IPS-15b (cell line): ENCODE measurements at regions not wholly inside any gene's neighbourhood (a gene's known extent, or its start where the extent isn't known, plus 50 kb on each side); places are given as distances from the start of the nearest gene placed in this dataset.
"Not testable (repeated sequence)": the region's sequence is repeated elsewhere in the genome, so short reads cannot be mapped to it uniquely, and the experiment has no call there.

ENCODE experiments used
- H3K27me3 ChIP-seq: one replicate; pipeline ENCODE4 v1.6.1; 2013; ENCODE audit warnings: low read length; ENCODE audit not compliant: control insufficient read depth, insufficient read depth
- H3K36me3 ChIP-seq: one replicate; pipeline ENCODE4 v1.6.1; 2013; ENCODE audit warnings: low read length; ENCODE audit not compliant: control insufficient read depth, insufficient read depth
- H3K4me1 ChIP-seq: one replicate; pipeline ENCODE4 v1.6.1; 2013; ENCODE audit warnings: mild to moderate bottlenecking, low read length; ENCODE audit not compliant: control insufficient read depth, insufficient read depth
- H3K4me3 ChIP-seq: one replicate; pipeline ENCODE4 v1.5.1; 2013; ENCODE audit warnings: low read depth, low read length
- H3K9ac ChIP-seq: one replicate; pipeline ENCODE4 v1.6.1; 2013; ENCODE audit warnings: low read depth, mild to moderate bottlenecking, low read length
- H3K9me3 ChIP-seq: one replicate; pipeline ENCODE4 v1.6.1; 2013; ENCODE audit warnings: mild to moderate bottlenecking, low read length; ENCODE audit not compliant: control insufficient read depth, insufficient read depth

GRCh38 chr10:35784751-35785150 is 142.7 kb upstream of the FZD8 start:
- Histone ChIP-seq H3K4me3 (no peak overlapping the region), H3K4me1 (peaks cover 3% of the 10 kb centered on the region), H3K36me3 (no peaks in the 10 kb centered on the region), H3K27me3 (no peaks in the 10 kb centered on the region), H3K9ac (no peak overlapping the region), H3K9me3 (no peaks in the 10 kb centered on the region)

DNA sequence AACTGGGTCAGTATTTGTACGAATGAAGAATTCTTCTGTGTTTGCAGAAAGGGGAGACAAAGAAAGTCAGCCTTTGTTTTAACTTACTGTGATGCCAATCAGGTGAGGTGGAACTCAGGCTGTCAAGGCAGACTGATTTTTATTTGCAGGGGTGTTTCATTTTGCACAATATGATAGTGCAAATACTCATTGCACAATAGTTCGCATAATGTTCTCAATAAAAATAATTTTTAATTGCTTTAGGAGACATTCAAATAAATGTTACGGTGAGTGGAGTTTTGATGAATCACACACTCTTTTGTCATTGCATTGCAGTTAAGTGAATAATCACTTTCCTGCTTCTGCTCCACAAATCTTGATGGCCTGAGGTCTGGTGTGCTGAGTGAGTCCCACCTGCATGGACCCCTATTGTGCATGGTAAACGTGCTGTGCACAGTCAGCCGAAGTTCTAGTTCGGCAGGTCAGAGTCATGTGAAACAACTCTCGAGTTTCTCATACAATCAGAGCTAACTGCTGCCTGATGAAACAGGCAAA is 141.3 kb upstream of the FZD8 start:
- Histone ChIP-seq H3K4me3 (no peak overlapping the region), H3K9ac (no peak overlapping the region)

DNA sequence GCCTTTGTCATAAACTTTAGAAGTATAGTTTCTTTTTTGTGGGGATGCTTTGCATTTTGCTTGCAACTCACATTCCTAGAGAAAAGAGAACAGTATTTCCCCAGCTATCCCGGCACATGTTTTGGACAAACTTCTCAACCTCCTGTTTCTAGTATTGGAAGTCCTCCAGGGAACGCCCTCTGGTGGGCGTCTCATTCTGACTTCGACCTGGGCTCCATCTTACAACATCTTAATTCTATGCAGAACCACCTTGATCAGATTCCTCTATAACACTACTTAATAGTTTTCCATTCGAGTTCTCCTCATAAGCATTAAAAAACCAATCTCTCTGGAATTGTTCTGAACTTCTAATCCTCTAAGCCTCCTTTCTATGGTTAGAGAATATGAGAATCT is 139.5 kb upstream of the FZD8 start:
- Histone ChIP-seq H3K9ac (no peak overlapping the region), H3K9me3 (no peaks in the 10 kb centered on the region), H3K27me3 (no peaks in the 10 kb centered on the region), H3K4me1 (peaks cover 3% of the 10 kb centered on the region), H3K4me3 (no peak overlapping the region), H3K36me3 (peaks cover 3% of the 10 kb centered on the region)

More for the DNA sequence above, 141.3 kb upstream of the FZD8 start:
- Histone ChIP-seq H3K36me3 (peaks cover 3% of the 10 kb centered on the region), H3K9me3 (no peaks in the 10 kb centered on the region), H3K27me3 (no peaks in the 10 kb centered on the region), H3K4me1 (peaks cover 3% of the 10 kb centered on the region)

- peaks cover 3% of the 10 kb centered on the region for H3K4me1 ChIP-seq
- H3K36me3 ChIP-seq, result peaks cover 3% of the 10 kb centered on the region
- no peak overlapping the region for H3K9ac ChIP-seq
- H3K9me3 ChIP-seq, result no peaks in the 10 kb centered on the region
- no peaks in the 10 kb centered on the region for H3K27me3 ChIP-seq
- no peak overlapping the region for H3K4me3 ChIP-seq
Measured at GRCh38 chr10:35780970-35781642, 139.0 kb upstream of the FZD8 start.

DNA sequence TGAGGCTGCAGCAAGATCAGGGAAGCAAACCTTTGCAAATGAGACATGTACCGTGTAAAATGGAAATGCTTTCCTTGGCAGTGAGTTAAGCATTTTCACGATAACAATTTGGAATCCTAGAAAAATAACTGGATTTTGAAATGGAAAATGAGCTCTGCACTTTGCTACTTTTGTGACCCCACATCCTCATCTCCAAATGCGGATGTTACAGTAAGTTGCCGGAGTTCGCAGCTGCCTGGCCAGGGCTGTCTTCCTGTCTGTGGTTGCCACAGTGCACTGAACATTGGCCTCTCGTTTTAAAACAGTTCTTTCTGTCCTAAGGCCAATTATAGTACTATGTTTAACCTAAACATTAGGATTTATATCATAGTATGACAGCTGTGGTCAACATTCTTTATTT is 136.2 kb upstream of the FZD8 start:
- Histone ChIP-seq H3K9ac (no peak overlapping the region), H3K4me1 (no peaks in the 10 kb centered on the region), H3K4me3 (no peak overlapping the region), H3K27me3 (no peaks in the 10 kb centered on the region), H3K9me3 (no peaks in the 10 kb centered on the region), H3K36me3 (peaks cover 3% of the 10 kb centered on the region)

DNA sequence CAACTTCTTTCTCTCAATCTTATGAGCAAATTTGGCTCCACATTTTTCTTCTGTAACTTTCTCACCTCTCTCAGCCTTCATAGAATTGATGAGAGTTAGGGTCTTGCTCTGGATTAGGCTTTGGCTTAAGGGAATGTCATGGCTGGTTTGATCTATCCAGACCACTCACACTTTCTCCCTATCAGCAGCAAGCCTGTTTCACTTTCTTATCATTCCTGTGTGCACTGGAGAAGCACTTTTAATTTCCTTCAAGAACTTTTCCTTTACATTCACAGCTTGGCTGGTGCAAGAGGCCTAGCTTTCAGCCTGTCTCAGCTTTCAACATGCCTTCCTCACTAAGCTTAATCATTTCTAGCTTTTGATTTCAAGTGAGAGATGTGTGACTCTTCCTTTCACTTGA is 134.5 kb upstream of the FZD8 start:
- H3K36me3 ChIP-seq, H3K4me1 ChIP-seq, H3K4me3 ChIP-seq, H3K27me3 ChIP-seq, H3K9me3 ChIP-seq, H3K9ac ChIP-seq: not testable (repeated sequence)

DNA sequence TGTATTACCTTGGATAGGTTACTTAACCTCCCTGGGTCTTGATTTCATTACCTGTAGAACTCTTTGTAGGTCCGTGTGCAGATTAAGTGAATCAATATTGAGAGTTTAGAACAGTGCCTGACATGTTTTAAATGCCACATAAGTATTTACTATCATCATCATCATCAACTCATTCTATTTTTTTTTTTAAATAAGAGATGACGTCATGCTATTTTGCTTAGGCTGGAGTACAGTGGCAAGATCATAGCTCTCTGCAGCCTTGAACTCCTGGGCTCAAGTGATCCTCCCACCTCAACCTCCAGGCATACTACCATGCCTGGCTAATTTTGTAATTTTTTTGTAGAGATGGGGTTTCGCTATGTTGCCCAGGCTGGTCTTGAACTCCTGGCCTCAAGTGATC is 132.0 kb upstream of the FZD8 start:
- H3K9ac ChIP-seq, result no peak overlapping the region
- peaks cover 3% of the 10 kb centered on the region for H3K36me3 ChIP-seq
- H3K4me3 ChIP-seq, result no peak overlapping the region
- no peaks in the 10 kb centered on the region for H3K27me3 ChIP-seq
- H3K9me3 ChIP-seq, result no peaks in the 10 kb centered on the region
- H3K4me1 ChIP-seq, result no peaks in the 10 kb centered on the region

GRCh38 chr10:35770817-35771355 is 128.8 kb upstream of the FZD8 start:
- H3K9me3 ChIP-seq, result no peaks in the 10 kb centered on the region
- no peak overlapping the region for H3K9ac ChIP-seq
- H3K27me3 ChIP-seq, result no peaks in the 10 kb centered on the region
- H3K36me3 ChIP-seq, result no peaks in the 10 kb centered on the region
- H3K4me3 ChIP-seq, result no peak overlapping the region
- H3K4me1 ChIP-seq, result no peaks in the 10 kb centered on the region

GRCh38 chr10:35769795-35770194 is 127.7 kb upstream of the FZD8 start:
- Histone ChIP-seq H3K4me1 (no peaks in the 10 kb centered on the region), H3K9ac (no peak overlapping the region), H3K27me3 (no peaks in the 10 kb centered on the region), H3K36me3 (no peaks in the 10 kb centered on the region), H3K9me3 (no peaks in the 10 kb centered on the region), H3K4me3 (no peak overlapping the region)

DNA sequence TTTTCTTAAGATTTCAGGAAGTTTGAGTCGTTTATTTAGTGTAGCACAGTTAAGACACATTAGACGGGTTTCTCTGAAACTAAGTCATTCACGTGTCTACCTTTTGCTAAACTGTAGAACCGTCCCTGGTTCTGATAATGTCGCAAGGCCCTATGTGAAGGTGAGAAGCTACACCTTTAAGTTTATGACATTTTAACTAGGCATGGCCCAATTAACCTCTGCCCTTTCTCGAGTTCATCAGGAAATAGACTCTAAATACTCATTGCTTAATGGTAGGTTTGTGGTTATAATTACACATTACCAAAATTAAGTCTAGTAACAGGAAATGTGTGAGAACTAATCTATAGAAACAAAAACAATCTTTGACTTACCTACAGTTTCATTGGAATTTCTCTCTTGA is 126.6 kb upstream of the FZD8 start:
- no peak overlapping the region for H3K4me3 ChIP-seq
- H3K4me1 ChIP-seq, result no peaks in the 10 kb centered on the region
- no peaks in the 10 kb centered on the region for H3K9me3 ChIP-seq
- no peaks in the 10 kb centered on the region for H3K27me3 ChIP-seq
- H3K36me3 ChIP-seq, result no peaks in the 10 kb centered on the region
- no peak overlapping the region for H3K9ac ChIP-seq

DNA sequence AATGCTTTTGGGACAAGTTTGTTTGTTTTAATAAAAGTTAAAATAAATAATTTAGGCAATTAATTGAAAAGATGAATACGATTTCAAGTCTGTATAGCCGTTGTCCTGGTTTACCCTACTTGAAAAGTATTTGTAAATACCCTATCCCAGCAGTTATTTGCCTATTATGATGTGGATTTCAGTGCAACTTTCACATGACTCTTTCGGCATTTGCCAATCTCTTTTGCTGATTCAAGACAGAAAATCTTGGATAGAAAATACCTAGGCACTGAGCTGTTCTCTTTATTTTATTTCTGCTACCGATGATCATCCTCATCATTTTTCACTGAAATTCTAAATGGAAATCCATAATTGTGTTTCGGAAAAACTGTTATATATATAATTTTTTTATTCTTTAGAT is 125.9 kb upstream of the FZD8 start:
- Histone ChIP-seq H3K9ac (no peak overlapping the region), H3K36me3 (no peaks in the 10 kb centered on the region), H3K4me1 (no peaks in the 10 kb centered on the region), H3K9me3 (no peaks in the 10 kb centered on the region), H3K27me3 (no peaks in the 10 kb centered on the region), H3K4me3 (no peak overlapping the region)

- Histone ChIP-seq H3K36me3 (no peaks in the 10 kb centered on the region), H3K4me1 (no peaks in the 10 kb centered on the region), H3K4me3 (no peak overlapping the region), H3K9ac (no peak overlapping the region), H3K27me3 (no peaks in the 10 kb centered on the region), H3K9me3 (no peaks in the 10 kb centered on the region)
Measured at GRCh38 chr10:35765996-35766395, 123.9 kb upstream of the FZD8 start.
